Activated CD4-positive, alpha-beta memory T cell treated with anti-CD3 and anti-CD28 coated beads for 36 hours (primary cell): ENCODE measurements at regions not wholly inside any gene's neighbourhood (a gene's known extent, or its start where the extent isn't known, plus 50 kb on each side); places are given as distances from the start of the nearest gene placed in this dataset.
"Not testable (repeated sequence)": the region's sequence is repeated elsewhere in the genome, so short reads cannot be mapped to it uniquely, and the experiment has no call there.

Experiments
- CTCF ChIA-PET: fragments of 350-600 bp; sonication (Branson Sonifier 250); formaldehyde crosslinking; loops from one replicate; lab custom pipeline; 2021; ENCODE audit warnings: antibody characterized with exemption, inconsistent platforms; lab: Charles Lee
- POLR2A ChIA-PET: fragments of 350-600 bp; sonication (Branson Sonifier 250); formaldehyde crosslinking; loops from one replicate; lab custom pipeline; 2021; ENCODE audit warnings: antibody characterized with exemption; lab: Charles Lee
- DNase-seq: peaks from one replicate; pipeline ENCODE4 v3.0.0-alpha.2; 2020
- H3K27ac Mint-ChIP-seq: one replicate; pipeline ENCODE4 v1.8.0; 2021; ENCODE audit warnings: mixed read lengths
- H3K27me3 Mint-ChIP-seq: one replicate; pipeline ENCODE4 v1.8.0; 2021; ENCODE audit warnings: mixed read lengths
- H3K36me3 Mint-ChIP-seq: one replicate; pipeline ENCODE4 v1.8.0; 2021; ENCODE audit warnings: mixed read lengths
- H3K4me1 Mint-ChIP-seq: one replicate; pipeline ENCODE4 v1.8.0; 2021; ENCODE audit warnings: low read depth, mixed read lengths
- H3K4me3 Mint-ChIP-seq: one replicate; pipeline ENCODE4 v1.8.0; 2021; ENCODE audit warnings: mild to moderate bottlenecking, mixed read lengths
- H3K9me3 Mint-ChIP-seq: one replicate; pipeline ENCODE4 v1.8.0; 2021; ENCODE audit warnings: mixed read lengths
- intact Hi-C: fragments of 100-400 bp; cut with micrococcal nuclease; formaldehyde crosslinking; loops from one replicate; pipeline ENCODE4 v1.15.1; 2023

DNA sequence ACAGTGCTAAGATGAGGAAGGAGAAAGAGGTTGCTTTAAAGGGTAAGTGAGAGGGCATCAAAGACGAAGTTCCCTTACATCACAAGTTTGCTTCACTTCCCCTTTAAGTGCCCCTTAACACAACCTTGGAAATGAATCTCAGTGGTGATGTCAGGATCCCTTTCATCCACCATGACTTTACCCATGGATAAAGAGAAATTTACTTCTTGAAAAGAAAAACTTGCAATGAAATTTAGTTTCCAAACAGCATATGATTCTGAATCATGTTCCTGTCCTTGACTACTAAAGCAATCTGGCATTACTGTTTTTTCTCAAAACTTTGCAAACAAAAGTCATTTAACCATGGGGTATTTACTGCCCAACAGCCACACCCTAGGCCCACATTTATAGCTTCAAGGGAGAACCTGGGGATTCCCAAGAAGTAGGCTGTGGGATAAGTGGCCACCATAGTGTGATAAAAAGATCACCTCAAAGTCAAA lies 135.9 kb downstream of the ITGB8 start:
- Mint-ChIP-seq H3K4me1 (no peaks in the 10 kb centered on the region), H3K9me3 (no peaks in the 10 kb centered on the region), H3K27me3 (no peaks in the 10 kb centered on the region), H3K27ac (no peak overlapping the region), H3K4me3 (no peak overlapping the region), H3K36me3 (no peaks in the 10 kb centered on the region)
- intact Hi-C loops = no loop called here
- ChIA-PET CTCF (no interaction called here), POLR2A (no interaction called here)
- DNase-seq = no peak

GRCh38 chr7:20470082-20470481 lies 139.4 kb downstream of the ITGB8 start:
- no peak for DNase-seq

GRCh38 chr7:20470726-20471125 lies 140.0 kb downstream of the ITGB8 start:
- no peak for DNase-seq
- H3K27ac Mint-ChIP-seq = no peak overlapping the region
- no peaks in the 10 kb centered on the region for H3K9me3 Mint-ChIP-seq

More at GRCh38 chr7:20470082-20470481, 139.4 kb downstream of the ITGB8 start:
- Mint-ChIP-seq H3K27ac (no peak overlapping the region), H3K4me3 (no peak overlapping the region), H3K27me3 (no peaks in the 10 kb centered on the region), H3K9me3 (no peaks in the 10 kb centered on the region), H3K4me1 (no peaks in the 10 kb centered on the region), H3K36me3 (no peaks in the 10 kb centered on the region)
- ChIA-PET CTCF (no interaction called here), POLR2A (no interaction called here)
- intact Hi-C loops = no loop called here

DNA sequence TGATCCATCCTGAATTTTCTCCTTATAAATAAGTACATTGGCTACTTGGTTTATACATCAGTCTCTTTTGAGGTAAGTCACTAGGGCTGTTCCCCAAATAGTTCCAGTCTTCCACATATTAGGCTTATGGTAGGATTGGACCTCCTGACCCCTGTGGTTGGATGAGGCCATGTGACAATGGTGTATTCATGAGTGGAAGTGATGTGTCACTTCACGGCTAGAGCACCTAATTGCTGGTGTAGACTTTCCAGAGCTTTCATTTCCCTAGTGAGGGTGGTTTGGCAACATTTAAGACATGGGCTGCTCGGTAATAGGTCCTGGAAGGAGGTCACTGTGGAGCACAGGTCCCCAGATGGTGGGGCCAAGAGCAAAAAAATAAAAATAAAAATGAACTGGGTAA lies 141.2 kb upstream of the ABCB5 start:
- intact Hi-C loops = no loop called here
- Mint-ChIP-seq H3K36me3 (no peaks in the 10 kb centered on the region), H3K9me3 (no peaks in the 10 kb centered on the region), H3K4me3 (no peak overlapping the region), H3K27ac (no peak overlapping the region), H3K4me1 (no peaks in the 10 kb centered on the region), H3K27me3 (no peaks in the 10 kb centered on the region)
- POLR2A ChIA-PET = no interaction called here
- DNase-seq = no peak
- CTCF ChIA-PET = no interaction called here

More at GRCh38 chr7:20470726-20471125, 140.0 kb downstream of the ITGB8 start:
- H3K36me3 Mint-ChIP-seq = no peaks in the 10 kb centered on the region
- no peaks in the 10 kb centered on the region for H3K4me1 Mint-ChIP-seq
- intact Hi-C loops = no loop called here
- ChIA-PET CTCF (interaction anchor here (0.6 kb wide), 1 partner anchor 60 kb away, joined by 3 read pairs; no protein-coding TSS in a partner anchor), POLR2A (no interaction called here)
- H3K4me3 Mint-ChIP-seq = no peak overlapping the region
- no peaks in the 10 kb centered on the region for H3K27me3 Mint-ChIP-seq

DNA sequence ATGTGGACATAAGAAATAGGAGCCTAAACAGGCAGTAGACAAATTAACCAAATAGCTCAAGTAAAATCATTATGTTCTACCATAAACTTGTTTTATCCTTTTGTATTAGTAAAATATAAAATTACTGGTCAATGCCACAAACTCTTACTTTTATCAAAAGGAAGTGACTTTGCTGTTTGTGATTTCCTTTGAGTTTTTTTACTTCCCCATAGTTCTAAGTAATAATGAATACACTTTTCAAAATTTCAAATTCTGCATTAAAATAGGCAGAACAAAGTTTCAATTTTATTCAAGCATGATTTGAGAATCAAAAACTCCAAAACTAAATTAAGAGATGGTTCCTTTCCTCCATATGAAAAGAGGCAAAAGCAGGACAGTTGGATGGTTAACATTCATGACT lies 139.7 kb upstream of the ABCB5 start:
- DNase-seq = no peak
- H3K27ac Mint-ChIP-seq = no peak overlapping the region
- H3K27me3 Mint-ChIP-seq = no peaks in the 10 kb centered on the region
- intact Hi-C loops = no loop called here
- ChIA-PET POLR2A (no interaction called here), CTCF (no interaction called here)
- no peaks in the 10 kb centered on the region for H3K36me3 Mint-ChIP-seq
- H3K9me3 Mint-ChIP-seq = no peaks in the 10 kb centered on the region
- H3K4me1 Mint-ChIP-seq = no peaks in the 10 kb centered on the region
- no peak overlapping the region for H3K4me3 Mint-ChIP-seq

GRCh38 chr7:20477067-20477466 lies 138.4 kb upstream of the ABCB5 start:
- H3K4me3 Mint-ChIP-seq = no peak overlapping the region
- H3K4me1 Mint-ChIP-seq = no peaks in the 10 kb centered on the region
- DNase-seq = no peak
- no peaks in the 10 kb centered on the region for H3K9me3 Mint-ChIP-seq
- intact Hi-C loops = no loop called here
- no peaks in the 10 kb centered on the region for H3K36me3 Mint-ChIP-seq
- H3K27me3 Mint-ChIP-seq = no peaks in the 10 kb centered on the region
- no peak overlapping the region for H3K27ac Mint-ChIP-seq
- CTCF ChIA-PET = no interaction called here
- POLR2A ChIA-PET = no interaction called here

GRCh38 chr7:20479706-20480105 lies 135.8 kb upstream of the ABCB5 start:
- Mint-ChIP-seq H3K4me3 (no peak overlapping the region), H3K27me3 (no peaks in the 10 kb centered on the region), H3K36me3 (no peaks in the 10 kb centered on the region), H3K9me3 (no peaks in the 10 kb centered on the region), H3K27ac (no peak overlapping the region), H3K4me1 (no peaks in the 10 kb centered on the region)
- no peak for DNase-seq
- CTCF ChIA-PET = no interaction called here
- intact Hi-C loops = no loop called here
- POLR2A ChIA-PET = no interaction called here

- CTCF ChIA-PET = no interaction called here
Measured at GRCh38 chr7:20482071-20482470, 133.4 kb upstream of the ABCB5 start.

DNA sequence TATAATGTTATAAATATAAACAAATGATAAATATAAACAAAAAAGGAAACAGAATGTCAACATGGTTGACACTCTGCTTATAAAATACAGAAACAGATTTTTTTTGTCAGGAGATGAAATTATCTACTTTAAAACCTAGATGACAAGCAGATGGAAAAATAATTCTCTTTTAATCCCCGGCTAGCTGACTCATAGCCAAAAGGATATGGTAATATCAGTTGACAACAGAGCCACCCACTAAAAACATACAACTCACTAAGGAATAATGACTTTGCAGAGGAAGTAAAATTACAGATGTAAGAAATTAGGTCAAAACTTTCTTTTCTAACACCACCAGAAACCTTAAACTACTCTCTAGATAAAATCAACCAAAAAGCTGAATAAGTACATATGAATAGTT lies 131.1 kb upstream of the ABCB5 start:
- POLR2A ChIA-PET = no interaction called here
- Mint-ChIP-seq H3K27me3 (no peaks in the 10 kb centered on the region), H3K9me3 (peaks cover 27% of the 10 kb centered on the region), H3K4me3 (no peak overlapping the region), H3K27ac (no peak overlapping the region), H3K36me3 (peaks cover 1% of the 10 kb centered on the region), H3K4me1 (no peaks in the 10 kb centered on the region)
- CTCF ChIA-PET = no interaction called here
- intact Hi-C loops = no loop called here
- DNase-seq = no peak

More at GRCh38 chr7:20482071-20482470, 133.4 kb upstream of the ABCB5 start:
- Mint-ChIP-seq H3K27ac (no peak overlapping the region), H3K4me3 (no peak overlapping the region), H3K27me3 (no peaks in the 10 kb centered on the region), H3K9me3 (peaks cover 9% of the 10 kb centered on the region), H3K36me3 (no peaks in the 10 kb centered on the region), H3K4me1 (no peaks in the 10 kb centered on the region)
- no peak for DNase-seq
- intact Hi-C loops = no loop called here
- POLR2A ChIA-PET = no interaction called here

- no peak overlapping the region for H3K4me3 Mint-ChIP-seq
Measured at GRCh38 chr7:20488850-20489249, 126.6 kb upstream of the ABCB5 start.

DNA sequence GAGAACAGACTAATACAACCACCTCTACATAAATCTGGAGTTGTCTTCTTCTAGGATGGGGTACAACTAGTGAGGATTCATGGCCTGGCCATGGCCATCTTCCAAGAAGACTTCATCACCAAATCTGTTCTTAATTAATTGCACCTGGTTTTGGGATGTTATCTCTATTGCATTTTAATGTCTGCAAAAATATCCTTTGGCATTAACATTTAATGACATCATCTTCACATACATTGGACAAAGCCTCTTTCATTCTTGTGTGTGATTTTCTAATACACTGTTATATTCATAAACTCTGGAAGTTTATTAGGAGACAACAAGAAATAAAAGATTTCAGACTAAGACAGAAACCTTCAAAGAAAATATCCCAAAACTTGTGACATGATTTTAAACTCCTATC lies 124.2 kb upstream of the ABCB5 start:
- intact Hi-C loops = no loop called here
- H3K4me1 Mint-ChIP-seq = no peaks in the 10 kb centered on the region
- CTCF ChIA-PET = no interaction called here
- H3K9me3 Mint-ChIP-seq = peaks cover 31% of the 10 kb centered on the region
- no peak for DNase-seq
- H3K27ac Mint-ChIP-seq = no peak overlapping the region
- POLR2A ChIA-PET = no interaction called here
- H3K36me3 Mint-ChIP-seq = peaks cover 1% of the 10 kb centered on the region
- no peak overlapping the region for H3K4me3 Mint-ChIP-seq
- no peaks in the 10 kb centered on the region for H3K27me3 Mint-ChIP-seq

More at GRCh38 chr7:20488850-20489249, 126.6 kb upstream of the ABCB5 start:
- Mint-ChIP-seq H3K27ac (no peak overlapping the region), H3K36me3 (peaks cover 1% of the 10 kb centered on the region), H3K9me3 (peaks cover 33% of the 10 kb centered on the region), H3K27me3 (no peaks in the 10 kb centered on the region), H3K4me1 (no peaks in the 10 kb centered on the region)
- POLR2A ChIA-PET = no interaction called here
- CTCF ChIA-PET = no interaction called here
- intact Hi-C loops = no loop called here
- no peak for DNase-seq

- Mint-ChIP-seq H3K4me3 (no peak overlapping the region), H3K36me3 (no peaks in the 10 kb centered on the region), H3K4me1 (no peaks in the 10 kb centered on the region), H3K27ac (no peak overlapping the region), H3K27me3 (no peaks in the 10 kb centered on the region), H3K9me3 (peaks cover 20% of the 10 kb centered on the region)
- no peak for DNase-seq
- ChIA-PET CTCF (no interaction called here), POLR2A (no interaction called here)
- intact Hi-C loops = no loop called here
Measured at GRCh38 chr7:20494566-20494965, 120.9 kb upstream of the ABCB5 start.

DNA sequence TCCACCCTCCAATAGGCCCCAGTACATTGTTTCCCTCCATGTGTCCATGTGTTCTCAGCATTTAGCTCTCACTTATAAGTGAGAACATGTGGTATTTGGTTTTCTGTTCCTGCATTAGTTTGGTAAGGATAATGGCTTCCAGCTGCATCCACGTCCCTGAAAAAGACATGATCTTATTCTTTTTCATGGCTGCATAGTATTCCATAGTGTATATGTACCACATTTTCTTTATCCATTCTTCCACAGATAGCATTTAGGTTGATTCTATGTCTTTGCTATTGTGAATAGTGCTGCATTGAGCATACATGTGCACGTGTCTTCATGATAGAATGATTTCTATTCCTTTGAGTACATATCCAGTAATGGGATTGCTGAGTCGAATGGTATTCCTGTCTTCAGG lies 114.0 kb upstream of the ABCB5 start:
- H3K27ac Mint-ChIP-seq, H3K27me3 Mint-ChIP-seq, CTCF ChIA-PET, intact Hi-C loops, H3K4me3 Mint-ChIP-seq, POLR2A ChIA-PET, H3K36me3 Mint-ChIP-seq, H3K4me1 Mint-ChIP-seq, DNase-seq: not testable (repeated sequence)
- H3K9me3 Mint-ChIP-seq = peaks cover 23% of the 10 kb centered on the region
